ENCODE measurements at regions not wholly inside any gene's neighbourhood (a gene's known extent, or its start where the extent isn't known, plus 50 kb on each side); places are given as distances from the start of the nearest gene placed in this dataset.
"Not testable (repeated sequence)": the region's sequence is repeated elsewhere in the genome, so short reads cannot be mapped to it uniquely, and the experiment has no call there.

DNA sequence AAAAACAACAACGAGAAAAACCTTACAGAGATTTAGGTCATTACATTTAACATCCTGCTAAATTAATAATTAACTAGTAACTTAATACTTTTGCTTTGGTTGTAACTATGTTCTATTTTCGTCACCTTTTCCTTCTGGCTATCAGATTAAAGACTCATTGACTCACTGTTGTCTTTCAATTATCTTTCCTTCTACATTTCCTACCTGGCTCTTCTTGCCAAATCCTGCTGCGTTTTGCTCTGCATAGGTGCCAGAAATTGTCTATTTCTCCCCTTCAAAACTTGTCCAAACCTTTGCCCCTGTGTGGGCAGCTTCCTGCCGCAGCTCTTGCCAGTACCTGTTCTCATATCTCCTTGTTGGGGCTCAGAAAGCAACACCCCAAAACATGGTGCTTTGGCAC lies 235.5 kb upstream of the ZNF608 start:
- H3K9ac ChIP-seq (ENCODE audit: low read depth in 1 of 2, low read length in 2 of 2) = no peak overlapping the region
- no peaks in the 10 kb centered on the region for H3K36me3 ChIP-seq (ENCODE audit: control insufficient read depth in 4 of 4, insufficient read depth in 3 of 4, low read depth in 1 of 4, low read length in 3 of 4)
- peaks cover 0 to 4% (median 0%) of the 10 kb centered on the region in 4 donors for H3K4me1 ChIP-seq (ENCODE audit: control insufficient read depth in 4 of 4, insufficient read depth in 4 of 4, low read length in 3 of 4)
- H3K27ac ChIP-seq (ENCODE audit: low read depth in 1 of 2, low read length in 2 of 2) = no peak overlapping the region
- 27% methylated on average over 4 of the region's 4 CpGs for WGBS
- H3K4me3 ChIP-seq (ENCODE audit: low read depth in 1 of 3, low read length in 3 of 3) = no peak overlapping the region
- no peak for DNase-seq (ENCODE audit: low spot score)
- TF ChIP-seq RAD21 (IDR thresholded peaks at IDR 0.05) (no peak), SP1 (IDR thresholded peaks at IDR 0.05) (peak; percentile 54), HNF4A (conservative IDR thresholded peaks at IDR 0.05) (peak; percentile 10 to 37), NR2F2 (IDR thresholded peaks at IDR 0.05) (no peak), GABPA (IDR thresholded peaks at IDR 0.05 in 1 of 2, conservative IDR thresholded peaks at IDR 0.05 in 1 of 2) (no peak), JUND (IDR thresholded peaks at IDR 0.05) (peak in 1 of 2 donors; percentile 23), FOXA2 (IDR thresholded peaks at IDR 0.05) (no peak)
- TF ChIP-seq, protein P1, sequence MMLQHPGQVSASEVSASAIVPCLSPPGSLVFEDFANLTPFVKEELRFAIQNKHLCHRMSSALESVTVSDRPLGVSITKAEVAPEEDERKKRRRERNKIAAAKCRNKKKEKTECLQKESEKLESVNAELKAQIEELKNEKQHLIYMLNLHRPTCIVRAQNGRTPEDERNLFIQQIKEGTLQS (IDR thresholded peaks at IDR 0.05) = no peak
- TF ChIP-seq, protein P2, sequence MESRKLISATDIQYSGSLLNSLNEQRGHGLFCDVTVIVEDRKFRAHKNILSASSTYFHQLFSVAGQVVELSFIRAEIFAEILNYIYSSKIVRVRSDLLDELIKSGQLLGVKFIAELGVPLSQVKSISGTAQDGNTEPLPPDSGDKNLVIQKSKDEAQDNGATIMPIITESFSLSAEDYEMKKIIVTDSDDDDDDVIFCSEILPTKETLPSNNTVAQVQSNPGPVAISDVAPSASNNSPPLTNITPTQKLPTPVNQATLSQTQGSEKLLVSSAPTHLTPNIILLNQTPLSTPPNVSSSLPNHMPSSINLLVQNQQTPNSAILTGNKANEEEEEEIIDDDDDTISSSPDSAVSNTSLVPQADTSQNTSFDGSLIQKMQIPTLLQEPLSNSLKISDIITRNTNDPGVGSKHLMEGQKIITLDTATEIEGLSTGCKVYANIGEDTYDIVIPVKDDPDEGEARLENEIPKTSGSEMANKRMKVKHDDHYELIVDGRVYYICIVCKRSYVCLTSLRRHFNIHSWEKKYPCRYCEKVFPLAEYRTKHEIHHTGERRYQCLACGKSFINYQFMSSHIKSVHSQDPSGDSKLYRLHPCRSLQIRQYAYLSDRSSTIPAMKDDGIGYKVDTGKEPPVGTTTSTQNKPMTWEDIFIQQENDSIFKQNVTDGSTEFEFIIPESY (IDR thresholded peaks at IDR 0.05) = no peak
- no peaks in the 10 kb centered on the region for H3K9me3 ChIP-seq (ENCODE audit: control insufficient read depth in 4 of 4, low read length in 3 of 4)
- no peaks in the 10 kb centered on the region for H3K27me3 ChIP-seq (ENCODE audit: control insufficient read depth in 4 of 4, insufficient read depth in 4 of 4, low read length in 3 of 4)

DNA sequence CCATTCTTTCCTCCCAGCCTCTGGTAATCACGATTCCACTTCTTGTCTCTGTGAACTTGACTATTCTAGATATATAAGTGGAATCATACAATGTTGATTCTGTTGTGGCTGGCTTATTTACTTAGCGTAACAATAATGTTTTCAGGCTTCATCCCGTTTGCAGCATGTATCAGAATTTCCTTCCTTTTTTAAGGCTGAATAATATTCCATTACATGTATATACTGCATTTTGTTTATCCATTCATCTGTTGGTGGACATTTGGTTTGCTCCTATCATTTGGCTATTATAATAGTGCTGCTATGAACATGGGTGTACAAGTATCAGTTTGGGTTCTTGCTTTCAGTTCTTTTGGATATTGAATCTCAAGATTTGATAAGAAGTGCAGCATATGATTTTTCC lies 239.7 kb upstream of the ZNF608 start:
- Histone ChIP-seq H3K9ac (ENCODE audit: low read depth in 1 of 2, low read length in 2 of 2) (no peak overlapping the region), H3K36me3 (ENCODE audit: control insufficient read depth in 4 of 4, insufficient read depth in 3 of 4, low read depth in 1 of 4, low read length in 3 of 4) (no peaks in the 10 kb centered on the region), H3K4me1 (ENCODE audit: control insufficient read depth in 4 of 4, insufficient read depth in 4 of 4, low read length in 3 of 4) (peaks cover 0 to 4% (median 0%) of the 10 kb centered on the region in 4 donors), H3K27me3 (ENCODE audit: control insufficient read depth in 4 of 4, insufficient read depth in 4 of 4, low read length in 3 of 4) (no peaks in the 10 kb centered on the region), H3K4me3 (ENCODE audit: low read depth in 1 of 3, low read length in 3 of 3) (no peak overlapping the region), H3K9me3 (ENCODE audit: control insufficient read depth in 4 of 4, low read length in 3 of 4) (no peaks in the 10 kb centered on the region), H3K27ac (ENCODE audit: low read depth in 1 of 2, low read length in 2 of 2) (no peak overlapping the region)
- DNase-seq (ENCODE audit: low spot score) = no peak
- TF ChIP-seq, protein P3, sequence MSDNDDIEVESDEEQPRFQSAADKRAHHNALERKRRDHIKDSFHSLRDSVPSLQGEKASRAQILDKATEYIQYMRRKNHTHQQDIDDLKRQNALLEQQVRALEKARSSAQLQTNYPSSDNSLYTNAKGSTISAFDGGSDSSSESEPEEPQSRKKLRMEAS (IDR thresholded peaks at IDR 0.05) = no peak
- no peak for TF ChIP-seq EGR1 (IDR thresholded peaks at IDR 0.05; ENCODE audit: low read depth in 2 of 2)
- WGBS = 83% methylated on average over 3 of the region's 3 CpGs

DNA sequence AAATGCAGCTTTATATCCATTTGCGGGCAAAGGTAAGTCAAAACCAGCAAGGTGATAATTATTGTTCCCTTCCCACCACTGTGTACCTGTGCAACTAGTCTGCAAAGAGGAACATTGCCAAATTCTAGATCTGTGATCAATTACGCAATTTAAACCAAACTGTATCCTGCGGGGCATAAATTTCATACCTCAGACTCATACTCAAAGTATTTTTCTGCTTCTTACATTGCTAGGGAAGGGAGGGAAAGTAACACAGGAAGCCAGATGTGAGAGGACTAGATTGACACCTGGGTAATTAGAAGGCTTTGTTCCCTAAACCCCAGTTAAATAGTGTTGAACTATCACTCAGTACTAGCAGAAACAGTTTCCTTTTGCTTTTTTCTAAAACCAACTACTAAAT lies 240.2 kb upstream of the ZNF608 start:
- WGBS = 56% methylated on average over 3 of the region's 3 CpGs
- Histone ChIP-seq H3K9me3 (ENCODE audit: control insufficient read depth in 4 of 4, low read length in 3 of 4) (no peaks in the 10 kb centered on the region), H3K27ac (ENCODE audit: low read depth in 1 of 2, low read length in 2 of 2) (no peak overlapping the region), H3K4me1 (ENCODE audit: control insufficient read depth in 4 of 4, insufficient read depth in 4 of 4, low read length in 3 of 4) (peaks cover 0 to 4% (median 0%) of the 10 kb centered on the region in 4 donors), H3K36me3 (ENCODE audit: control insufficient read depth in 4 of 4, insufficient read depth in 3 of 4, low read depth in 1 of 4, low read length in 3 of 4) (no peaks in the 10 kb centered on the region), H3K4me3 (ENCODE audit: low read depth in 1 of 3, low read length in 3 of 3) (no peak overlapping the region), H3K9ac (ENCODE audit: low read depth in 1 of 2, low read length in 2 of 2) (no peak overlapping the region), H3K27me3 (ENCODE audit: control insufficient read depth in 4 of 4, insufficient read depth in 4 of 4, low read length in 3 of 4) (no peaks in the 10 kb centered on the region)
- DNase-seq (ENCODE audit: low spot score) = no peak
- TF ChIP-seq, protein P1 (IDR thresholded peaks at IDR 0.05) = no peak
- TF ChIP-seq, protein P4, sequence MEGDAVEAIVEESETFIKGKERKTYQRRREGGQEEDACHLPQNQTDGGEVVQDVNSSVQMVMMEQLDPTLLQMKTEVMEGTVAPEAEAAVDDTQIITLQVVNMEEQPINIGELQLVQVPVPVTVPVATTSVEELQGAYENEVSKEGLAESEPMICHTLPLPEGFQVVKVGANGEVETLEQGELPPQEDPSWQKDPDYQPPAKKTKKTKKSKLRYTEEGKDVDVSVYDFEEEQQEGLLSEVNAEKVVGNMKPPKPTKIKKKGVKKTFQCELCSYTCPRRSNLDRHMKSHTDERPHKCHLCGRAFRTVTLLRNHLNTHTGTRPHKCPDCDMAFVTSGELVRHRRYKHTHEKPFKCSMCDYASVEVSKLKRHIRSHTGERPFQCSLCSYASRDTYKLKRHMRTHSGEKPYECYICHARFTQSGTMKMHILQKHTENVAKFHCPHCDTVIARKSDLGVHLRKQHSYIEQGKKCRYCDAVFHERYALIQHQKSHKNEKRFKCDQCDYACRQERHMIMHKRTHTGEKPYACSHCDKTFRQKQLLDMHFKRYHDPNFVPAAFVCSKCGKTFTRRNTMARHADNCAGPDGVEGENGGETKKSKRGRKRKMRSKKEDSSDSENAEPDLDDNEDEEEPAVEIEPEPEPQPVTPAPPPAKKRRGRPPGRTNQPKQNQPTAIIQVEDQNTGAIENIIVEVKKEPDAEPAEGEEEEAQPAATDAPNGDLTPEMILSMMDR (IDR thresholded peaks at IDR 0.05; ENCODE audit: low read depth, low read length, missing input control) = no peak
- TF ChIP-seq HNF4G (IDR thresholded peaks at IDR 0.05) (no peak), YY1 (IDR thresholded peaks at IDR 0.05) (no peak), RXRA (IDR thresholded peaks at IDR 0.05) (no peak), SP1 (IDR thresholded peaks at IDR 0.05) (no peak)
- TF ChIP-seq, protein P5, sequence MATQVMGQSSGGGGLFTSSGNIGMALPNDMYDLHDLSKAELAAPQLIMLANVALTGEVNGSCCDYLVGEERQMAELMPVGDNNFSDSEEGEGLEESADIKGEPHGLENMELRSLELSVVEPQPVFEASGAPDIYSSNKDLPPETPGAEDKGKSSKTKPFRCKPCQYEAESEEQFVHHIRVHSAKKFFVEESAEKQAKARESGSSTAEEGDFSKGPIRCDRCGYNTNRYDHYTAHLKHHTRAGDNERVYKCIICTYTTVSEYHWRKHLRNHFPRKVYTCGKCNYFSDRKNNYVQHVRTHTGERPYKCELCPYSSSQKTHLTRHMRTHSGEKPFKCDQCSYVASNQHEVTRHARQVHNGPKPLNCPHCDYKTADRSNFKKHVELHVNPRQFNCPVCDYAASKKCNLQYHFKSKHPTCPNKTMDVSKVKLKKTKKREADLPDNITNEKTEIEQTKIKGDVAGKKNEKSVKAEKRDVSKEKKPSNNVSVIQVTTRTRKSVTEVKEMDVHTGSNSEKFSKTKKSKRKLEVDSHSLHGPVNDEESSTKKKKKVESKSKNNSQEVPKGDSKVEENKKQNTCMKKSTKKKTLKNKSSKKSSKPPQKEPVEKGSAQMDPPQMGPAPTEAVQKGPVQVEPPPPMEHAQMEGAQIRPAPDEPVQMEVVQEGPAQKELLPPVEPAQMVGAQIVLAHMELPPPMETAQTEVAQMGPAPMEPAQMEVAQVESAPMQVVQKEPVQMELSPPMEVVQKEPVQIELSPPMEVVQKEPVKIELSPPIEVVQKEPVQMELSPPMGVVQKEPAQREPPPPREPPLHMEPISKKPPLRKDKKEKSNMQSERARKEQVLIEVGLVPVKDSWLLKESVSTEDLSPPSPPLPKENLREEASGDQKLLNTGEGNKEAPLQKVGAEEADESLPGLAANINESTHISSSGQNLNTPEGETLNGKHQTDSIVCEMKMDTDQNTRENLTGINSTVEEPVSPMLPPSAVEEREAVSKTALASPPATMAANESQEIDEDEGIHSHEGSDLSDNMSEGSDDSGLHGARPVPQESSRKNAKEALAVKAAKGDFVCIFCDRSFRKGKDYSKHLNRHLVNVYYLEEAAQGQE (IDR thresholded peaks at IDR 0.05) = no peak

DNA sequence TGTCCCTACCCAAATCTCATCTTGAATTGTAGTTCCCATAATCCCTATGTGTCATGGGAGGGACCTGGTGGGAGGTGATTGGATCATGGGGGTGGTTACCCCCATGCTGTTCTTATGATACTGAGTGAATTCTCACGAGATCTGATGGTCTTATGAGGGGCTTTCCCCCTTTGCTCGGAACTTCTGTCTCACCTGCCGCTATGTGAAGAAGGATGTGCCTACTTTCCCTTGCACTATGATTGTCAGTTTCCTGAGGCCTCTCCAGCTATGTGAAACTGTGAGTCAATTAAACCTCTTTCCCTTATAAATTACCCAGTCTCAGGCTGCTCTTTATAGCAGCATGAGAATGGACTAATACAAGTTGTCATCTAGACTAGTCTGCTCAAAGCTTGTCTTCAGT lies 241.3 kb upstream of the ZNF608 start:
- not testable (repeated sequence) for H3K27ac ChIP-seq (ENCODE audit: low read depth in 1 of 2, low read length in 2 of 2); H3K4me3 ChIP-seq (ENCODE audit: low read depth in 1 of 3, low read length in 3 of 3); H3K9me3 ChIP-seq (ENCODE audit: control insufficient read depth in 4 of 4, low read length in 3 of 4); H3K27me3 ChIP-seq (ENCODE audit: control insufficient read depth in 4 of 4, insufficient read depth in 4 of 4, low read length in 3 of 4); H3K9ac ChIP-seq (ENCODE audit: low read depth in 1 of 2, low read length in 2 of 2); H3K36me3 ChIP-seq (ENCODE audit: control insufficient read depth in 4 of 4, insufficient read depth in 3 of 4, low read depth in 1 of 4, low read length in 3 of 4); H3K4me1 ChIP-seq (ENCODE audit: control insufficient read depth in 4 of 4, insufficient read depth in 4 of 4, low read length in 3 of 4); DNase-seq (ENCODE audit: low spot score)
- 94% methylated on average over 3 of the region's 3 CpGs for WGBS

Measured in liver (tissue), 8 donors.